ENCODE measurements at regions not wholly inside any gene's neighbourhood (a gene's known extent, or its start where the extent isn't known, plus 50 kb on each side); places are given as distances from the start of the nearest gene placed in this dataset.

DNA sequence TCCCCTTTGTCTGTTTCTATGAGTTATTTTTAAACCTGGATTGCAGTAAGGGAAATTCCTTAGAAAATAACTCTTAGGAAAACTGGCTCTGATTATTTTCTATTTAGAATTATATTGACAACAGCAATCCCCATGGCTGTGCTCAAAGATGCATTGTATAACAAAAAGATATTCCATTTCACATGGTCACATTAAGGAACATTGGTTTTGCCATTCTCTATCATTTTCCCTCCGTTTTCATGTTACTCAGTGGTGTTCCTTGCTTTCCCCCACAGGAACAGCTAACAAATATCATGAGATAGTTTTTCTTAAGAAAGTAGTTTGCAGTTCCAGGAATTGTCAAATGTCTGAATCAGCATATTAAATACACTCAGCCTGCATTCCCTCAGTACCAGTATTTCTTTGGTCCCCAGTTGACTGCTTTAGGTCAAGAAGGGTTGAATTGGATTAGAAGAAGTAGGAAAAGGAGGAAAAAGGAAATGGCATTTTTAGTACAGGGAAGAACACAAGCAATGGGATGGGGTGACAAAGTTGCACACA is 436.7 kb downstream of the TNS3 start:
- no peak for DNase-seq

DNA sequence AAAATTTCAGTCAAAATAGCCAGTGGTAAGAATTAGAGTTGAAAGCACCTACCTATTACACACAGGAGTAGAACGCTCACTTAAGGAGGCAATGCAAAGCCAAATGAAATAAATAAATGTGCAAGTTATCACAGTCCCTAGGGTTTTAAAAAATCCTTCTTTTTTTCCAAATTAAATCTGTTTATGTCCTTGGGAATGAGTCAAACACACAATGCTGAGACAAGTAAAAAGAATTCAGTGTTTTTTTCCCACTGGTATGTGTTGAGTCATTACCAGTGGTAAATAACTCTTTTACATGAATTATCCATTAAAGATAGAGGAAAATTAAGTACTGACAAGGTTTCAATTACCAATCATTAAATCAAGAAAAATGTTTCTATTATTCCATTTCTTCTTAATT is 438.6 kb downstream of the TNS3 start:
- no peak for DNase-seq

DNA sequence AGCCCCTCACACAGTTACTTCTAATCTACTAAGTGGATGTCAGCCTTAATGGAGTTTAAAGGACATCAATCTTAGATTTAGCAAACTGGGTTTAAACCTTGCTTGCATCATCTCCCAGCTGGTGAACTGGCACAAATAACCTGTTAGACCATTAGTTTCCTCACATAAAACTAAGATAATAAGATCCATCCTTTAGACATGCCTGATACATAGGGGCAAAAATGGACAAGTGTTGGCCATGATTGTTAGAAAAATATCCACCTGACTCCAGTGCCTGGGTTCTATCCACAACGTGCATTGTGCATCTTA is 439.1 kb downstream of the TNS3 start:
- DNase-seq: no peak

DNA sequence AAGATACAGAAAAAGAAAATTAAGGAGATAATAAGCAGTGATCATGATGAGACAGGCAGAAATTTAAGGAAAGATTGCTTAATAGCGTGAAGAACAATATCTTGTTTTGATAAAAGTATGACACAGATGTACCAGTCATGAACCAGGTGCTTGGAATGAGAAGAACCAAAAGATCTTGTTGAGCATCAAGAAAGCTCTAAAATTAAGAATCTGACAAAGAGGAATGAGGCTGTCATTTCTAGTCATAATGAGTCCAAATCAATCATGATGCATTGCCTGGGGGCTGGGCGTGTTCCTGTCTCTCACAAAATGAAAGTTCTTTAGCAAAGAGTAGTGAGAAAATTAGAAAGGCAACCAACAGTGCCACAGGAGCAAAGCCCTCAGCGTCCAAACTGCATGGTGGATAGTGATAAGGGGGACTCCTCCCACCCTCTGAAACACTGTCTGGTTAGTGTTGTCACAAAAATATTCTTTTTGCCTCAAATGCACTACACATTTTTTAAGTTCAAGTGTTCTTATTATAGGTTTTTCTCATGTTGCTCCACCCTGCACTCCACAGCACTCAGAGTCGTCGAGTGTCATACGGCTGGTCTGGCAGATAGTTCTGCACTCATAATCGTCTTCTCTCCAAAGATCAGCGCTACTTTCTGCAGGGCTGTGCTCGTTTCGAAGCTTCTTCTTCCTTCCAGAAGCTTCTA is 439.6 kb downstream of the TNS3 start:
- no peak for DNase-seq

DNA sequence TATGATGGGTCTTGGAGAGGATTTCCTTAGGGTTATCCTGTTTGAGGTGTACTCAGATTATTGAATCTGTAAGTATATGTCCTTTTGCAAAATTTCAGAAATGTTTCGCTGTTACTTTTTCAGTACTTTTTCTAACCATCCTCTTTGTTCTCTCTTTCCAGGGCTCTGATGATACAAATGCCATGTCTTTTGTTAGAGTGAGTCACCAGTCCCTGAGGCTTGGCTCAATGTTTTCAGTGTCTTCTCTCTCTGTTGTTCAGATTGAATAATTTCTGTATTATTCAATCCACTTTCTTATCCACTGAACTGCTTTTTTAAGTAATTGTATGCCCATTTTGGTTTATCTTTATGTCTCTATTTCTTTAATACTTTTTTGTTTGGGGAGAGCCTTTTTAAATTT is 449.4 kb downstream of the TNS3 start:
- no peak for DNase-seq

DNA sequence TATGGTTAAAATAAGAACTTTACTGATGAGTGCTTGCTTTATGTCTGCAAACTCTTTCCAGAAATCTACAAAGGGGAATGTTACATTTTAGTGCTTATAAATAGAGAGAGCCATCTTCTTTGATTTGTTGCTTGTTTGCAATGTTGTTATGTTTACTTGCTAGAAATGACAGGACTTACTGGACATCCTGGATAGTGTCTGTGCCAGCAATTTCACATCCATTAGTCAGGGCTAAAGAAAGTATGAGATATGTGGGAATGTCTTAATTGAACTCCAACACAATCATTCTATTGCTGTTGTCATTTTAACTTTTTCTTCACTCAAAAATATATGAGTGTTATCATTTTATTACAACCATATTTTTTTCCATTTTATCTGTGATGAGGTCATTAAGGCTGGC is 453.2 kb downstream of the TNS3 start:
- DNase-seq: no peak

DNA sequence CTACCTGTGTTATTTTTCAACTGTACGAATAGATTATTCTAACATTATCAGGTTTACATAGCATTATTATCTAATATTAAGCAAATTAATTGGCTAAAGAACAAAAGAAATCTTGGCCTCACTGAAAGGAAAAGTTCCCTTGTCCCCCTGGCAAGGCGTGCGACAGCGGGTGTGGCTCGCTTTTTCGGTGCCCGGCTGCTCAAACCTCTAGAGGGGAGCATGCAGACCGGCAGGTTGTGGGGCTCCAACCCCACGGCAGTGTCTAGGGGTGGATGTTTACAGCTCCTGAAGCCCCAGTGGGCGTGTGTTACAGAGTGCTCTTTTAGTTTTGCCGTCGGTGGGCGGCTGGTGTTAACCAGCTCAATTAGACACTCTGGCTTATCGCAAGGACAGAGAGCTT is 456.4 kb downstream of the TNS3 start:
- no peak for DNase-seq

DNA sequence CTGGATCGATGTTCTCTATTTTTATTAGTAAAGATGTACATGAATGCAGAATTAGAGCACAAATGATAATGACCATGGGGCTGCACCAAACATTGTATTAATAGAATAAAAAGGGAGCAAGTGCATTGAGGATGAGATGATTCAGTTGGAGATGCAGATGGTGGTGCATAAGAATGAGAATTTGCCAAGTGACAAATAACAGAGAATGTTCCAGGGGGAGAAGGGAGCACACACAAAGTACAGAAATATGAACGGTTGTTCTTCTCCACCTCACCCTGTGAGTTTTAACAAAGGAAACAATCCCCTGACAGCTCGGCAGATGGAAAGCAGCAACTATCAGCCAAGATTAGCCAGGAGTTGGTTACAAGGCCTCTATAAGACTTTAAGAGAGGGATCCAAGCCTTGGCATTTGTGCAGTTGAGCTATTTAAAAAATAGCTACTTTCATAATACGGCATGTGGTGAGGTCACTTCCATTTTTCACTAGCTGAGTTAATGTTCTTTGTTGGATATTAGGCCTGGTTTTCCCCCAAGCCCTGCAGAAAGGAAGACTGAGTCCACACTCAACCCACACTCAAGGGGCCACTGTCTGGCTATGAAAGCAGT is 462.5 kb downstream of the TNS3 start:
- no peak for DNase-seq

DNA sequence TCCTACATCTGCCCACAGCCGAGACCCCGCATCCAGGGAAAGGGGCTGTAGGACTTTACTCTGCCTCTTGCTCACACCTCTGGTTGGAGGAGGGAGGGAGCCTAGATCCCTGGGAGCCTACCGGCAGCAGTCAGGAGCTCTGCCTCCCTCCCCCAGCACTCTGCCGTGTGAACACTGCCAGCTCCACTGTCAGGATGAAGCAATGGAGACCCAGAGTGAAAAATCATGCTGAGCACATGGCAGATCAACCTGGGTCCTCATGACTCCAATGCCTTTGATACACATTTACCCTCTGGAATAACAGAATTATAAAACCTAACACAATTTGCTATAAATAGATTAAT is 477.7 kb downstream of the TNS3 start:
- DNase-seq: no peak

DNA sequence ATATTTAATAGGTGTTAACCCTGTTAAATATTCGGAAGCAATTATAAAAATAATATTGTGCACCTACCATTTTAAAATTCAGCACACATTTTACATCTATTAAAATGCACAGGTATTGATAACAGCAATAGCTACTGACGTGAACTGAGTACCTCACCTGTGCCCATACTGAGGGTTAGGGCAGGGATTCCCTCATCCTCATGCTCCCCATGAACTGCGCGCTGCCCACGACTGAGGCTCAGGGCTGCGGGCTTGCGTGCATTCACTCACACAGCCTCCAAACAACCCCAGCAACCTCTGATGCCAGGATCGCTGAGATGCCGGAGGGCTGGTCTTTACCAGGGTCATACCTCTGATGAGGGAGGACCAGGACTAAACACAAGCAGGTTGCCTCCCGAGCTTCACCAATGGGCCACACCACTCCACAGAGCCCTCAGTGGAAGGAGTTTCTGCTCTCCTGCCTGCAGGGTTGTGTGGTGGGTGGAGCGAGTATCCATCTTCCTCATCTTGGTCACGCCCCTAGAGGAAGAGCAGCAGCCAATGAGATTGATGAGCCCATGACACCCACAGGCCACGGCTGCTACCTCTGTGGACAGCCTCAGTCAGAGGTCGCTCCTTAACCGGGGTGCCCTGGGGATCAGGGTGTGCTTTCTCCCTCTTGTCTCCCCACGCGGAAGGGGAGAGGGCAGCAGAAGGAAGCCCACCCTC is 478.3 kb downstream of the TNS3 start:
- DNase-seq: no peak

DNA sequence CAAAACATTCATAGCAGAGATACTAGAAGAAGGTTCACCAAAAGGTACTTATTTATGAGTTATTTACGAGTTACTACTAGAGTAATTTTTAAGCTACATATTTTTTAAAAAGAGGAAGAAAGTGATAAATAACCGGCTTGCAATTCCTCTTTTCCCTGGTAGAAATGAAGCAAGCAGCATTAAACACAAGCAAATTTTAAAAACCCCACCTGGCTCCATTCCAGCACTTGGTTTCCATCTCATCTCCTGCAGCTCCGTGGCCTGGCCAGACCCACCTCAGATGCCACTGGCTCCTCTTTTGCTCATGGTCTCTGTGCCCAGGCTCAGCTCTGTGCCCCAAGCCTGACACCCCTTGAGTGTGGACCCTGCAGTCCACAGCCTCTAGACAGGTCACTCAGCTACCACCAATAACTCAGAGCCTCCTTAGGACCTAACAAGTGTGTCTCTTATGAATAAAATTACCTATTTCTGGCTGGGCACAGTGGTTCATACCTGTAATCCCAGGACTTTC is 479.5 kb downstream of the TNS3 start:
- DNase-seq: no peak

DNA sequence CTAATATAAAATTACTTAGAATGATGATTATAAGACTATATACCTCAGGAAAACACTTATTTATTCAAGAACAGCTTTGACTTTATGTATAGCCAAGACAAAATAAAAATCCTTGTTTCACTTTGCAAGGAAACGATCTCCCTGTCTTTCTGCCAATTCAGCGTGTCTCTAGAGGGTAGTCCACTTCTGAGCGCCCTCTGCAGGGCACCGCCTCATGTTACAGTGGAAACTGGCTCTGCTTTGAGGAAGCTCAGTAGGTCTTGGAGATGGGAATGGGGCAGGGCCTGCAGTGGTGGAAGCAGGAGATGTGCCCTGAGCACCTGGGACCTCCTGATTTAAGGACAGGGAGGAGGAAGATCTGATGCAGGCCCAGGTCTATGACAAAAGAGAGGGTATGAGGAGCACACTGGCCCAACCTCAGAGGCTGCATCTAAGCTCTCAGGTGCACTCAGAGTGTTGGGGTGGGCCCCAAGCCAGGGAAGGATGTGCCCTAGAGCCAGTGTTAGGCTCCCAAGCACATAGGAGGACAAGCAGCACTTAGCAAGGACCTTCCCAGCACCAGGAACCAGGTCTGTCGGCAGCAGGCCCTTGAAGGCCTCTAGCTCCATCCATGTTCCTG is 481.0 kb downstream of the TNS3 start:
- DNase-seq: no peak

DNA sequence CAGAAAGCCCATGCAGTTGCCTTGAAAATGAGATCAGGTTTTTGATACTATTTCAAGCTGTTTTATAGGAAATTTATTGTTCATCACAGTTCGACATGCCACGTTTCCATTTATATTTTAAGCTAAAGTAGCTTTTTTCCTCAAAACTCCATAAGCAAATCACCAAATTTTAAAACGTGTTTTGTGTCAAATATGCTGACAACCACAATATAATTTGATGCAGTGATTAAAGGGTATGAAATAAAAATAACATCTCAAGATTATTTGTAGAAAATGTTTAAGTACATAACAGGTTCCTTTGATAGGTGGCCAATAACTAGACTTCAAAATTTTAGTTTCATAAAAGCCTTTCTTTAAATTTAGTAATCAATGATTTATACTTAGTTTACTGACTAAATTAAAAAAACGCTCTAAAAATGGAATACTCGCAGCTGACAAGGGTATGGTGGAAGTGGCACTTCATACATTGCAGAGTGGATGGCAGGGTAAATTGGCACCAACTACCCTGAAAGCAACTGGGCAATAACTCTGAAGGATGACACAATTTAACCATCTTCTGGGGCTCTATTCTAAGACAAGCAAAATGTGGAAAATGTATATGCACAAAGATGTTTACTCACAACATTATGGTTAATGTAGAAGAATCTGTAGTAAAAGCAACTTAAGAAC is 481.6 kb downstream of the TNS3 start:
- no peak for DNase-seq

DNA sequence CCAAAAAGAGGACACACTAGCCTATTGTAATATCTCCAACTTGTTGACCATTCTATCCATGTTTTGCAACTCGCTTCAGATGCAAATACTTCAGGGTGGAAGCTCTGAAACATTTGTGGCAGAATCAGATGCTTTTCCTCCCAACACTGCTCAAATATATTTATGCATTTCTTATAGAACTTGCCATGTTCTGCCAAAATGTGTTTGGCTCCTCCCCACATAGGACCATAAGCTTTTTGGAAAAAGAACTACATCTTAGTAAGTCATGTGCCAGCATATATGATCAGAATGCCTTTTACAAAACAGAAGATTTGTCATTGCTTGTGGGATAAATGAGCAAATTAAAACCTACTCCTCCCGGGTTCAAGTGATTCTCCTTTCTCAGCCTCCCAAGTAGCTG is 484.5 kb downstream of the TNS3 start:
- DNase-seq: no peak

DNA sequence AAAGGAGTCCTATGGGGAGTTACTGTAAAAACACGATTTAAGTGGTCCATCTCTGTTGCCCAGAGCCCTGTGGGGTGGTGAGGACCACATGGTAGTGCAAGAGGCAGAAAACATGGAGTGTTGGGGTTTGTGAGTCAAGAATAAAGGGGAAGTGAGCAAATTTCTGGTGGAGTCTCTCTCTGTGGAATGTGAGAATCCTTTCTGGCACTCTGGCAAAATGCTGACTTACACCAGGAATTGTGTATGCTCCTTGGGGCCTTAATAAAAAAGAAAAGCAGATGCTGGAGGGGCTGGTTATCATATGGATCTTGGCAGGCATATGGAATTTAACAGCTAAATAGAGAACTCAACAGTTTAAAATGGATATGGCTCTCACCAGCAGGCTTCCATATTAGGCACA is 486.0 kb downstream of the TNS3 start:
- DNase-seq: peak; percentile 50

DNA sequence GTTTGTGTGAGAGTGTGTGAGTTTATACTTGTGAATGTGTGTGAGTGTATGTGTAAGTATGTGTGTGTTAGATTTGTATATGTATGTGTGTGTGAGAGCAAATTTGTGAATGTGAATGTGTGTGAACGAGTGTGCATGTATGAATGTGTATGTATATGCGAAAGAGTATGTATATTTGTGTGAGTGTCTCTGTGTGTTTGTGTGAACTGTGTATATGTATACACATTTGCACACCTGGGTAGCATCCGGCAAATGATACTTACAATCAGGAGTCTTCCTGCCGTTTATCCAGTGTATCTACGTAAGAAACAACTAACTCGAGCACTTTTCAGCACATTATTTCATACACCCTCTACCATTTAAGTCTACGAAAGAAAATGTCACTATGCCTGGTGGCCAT is 487.4 kb downstream of the TNS3 start:
- DNase-seq: no peak

DNA sequence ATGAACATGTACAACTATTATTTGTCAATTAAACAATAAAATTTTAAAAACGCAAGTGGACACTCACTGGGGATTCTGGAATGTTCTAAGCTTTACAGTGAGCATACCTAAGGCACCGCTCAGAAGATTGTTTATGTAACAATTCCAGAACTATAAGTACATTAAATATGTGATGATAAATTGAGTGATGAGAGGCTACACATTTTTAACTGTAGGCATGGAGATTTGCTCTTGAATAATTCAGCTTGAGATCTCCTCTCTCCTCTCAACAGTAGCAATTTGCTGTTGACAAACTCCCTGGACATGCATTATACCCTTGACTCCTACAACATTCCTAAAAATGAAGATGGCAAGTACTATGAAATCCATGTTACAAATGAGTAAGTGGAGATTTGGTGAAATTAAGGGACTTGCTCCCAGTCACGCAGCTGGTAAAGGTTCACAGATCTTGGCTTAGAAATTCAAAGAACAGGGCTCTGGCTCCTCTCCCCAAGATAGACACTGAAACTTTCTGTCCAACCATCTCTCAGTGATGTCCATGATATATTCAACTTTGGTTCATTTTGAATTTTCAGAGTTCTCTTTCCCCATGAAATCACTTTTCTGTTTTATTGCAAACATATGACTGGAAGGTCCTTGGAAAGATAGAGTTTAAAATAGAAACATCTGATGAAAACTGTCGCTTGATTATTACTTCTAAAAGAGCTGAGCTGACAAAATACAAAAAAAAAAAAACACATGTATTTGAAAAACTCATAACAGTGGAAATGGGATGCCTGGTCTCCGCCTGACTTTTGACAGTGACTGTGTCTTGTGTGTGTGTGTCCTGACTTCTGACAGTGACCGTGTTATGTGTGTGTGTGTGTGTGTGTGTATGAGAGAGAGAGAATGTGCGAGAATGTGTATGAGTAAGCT is 488.3 kb downstream of the TNS3 start:
- peak; percentile 22 for DNase-seq

DNA sequence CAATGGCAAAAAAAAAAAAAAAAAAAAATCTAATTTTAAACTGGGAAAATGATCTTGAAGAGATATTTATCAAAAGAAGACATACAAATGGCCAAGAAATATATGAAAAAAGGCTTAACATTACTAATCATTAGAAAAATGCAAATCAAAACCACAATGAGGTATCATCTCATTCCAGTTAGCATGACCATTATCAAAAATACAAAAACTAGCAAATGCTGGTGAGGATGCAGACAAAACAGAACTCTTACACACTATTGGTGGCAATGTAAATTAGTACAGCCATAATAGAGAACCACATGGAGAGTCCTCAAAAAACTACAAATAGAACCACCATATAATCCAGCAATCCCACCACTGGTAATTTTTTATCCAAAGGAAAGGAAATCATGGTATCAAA is 489.6 kb downstream of the TNS3 start:
- no peak for DNase-seq

DNA sequence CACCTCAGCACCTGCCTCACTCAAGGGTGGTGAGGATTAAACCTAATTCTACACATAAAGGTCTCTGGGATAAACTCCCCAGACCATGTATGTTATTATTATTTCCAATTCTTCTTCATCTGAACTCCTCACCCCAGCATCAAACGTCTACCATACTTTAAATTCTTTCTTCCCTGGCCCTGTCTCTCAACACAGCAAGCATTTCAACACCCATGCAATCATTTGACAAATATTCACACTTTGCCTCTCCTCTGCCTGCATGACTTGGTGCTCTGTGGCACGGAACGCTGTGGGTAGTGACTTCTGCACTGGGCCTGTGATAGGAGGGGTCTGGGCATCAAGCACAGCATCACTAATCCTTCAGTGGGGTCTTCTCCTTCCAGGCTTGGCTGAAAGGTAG is 490.8 kb downstream of the TNS3 start:
- no peak for DNase-seq

DNA sequence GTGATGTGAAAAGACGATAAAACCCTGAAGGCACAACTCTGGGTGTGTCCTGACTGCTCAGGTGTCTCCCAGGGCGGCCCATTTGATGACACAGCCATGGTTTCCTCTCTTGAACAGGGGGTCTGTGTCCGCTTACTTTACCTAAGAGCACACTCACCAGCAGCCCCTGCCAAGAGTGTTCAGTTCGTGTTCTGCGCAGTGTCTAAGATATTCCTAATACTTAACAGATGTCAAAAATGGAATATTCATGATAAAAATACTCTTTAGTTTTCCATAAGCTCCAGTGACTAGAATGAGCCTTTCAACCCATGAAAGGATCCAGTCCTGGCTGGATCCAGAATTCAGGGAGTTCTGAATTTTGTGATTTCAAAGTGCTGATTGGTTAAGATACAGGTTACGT is 492.4 kb downstream of the TNS3 start:
- DNase-seq: no peak

DNA sequence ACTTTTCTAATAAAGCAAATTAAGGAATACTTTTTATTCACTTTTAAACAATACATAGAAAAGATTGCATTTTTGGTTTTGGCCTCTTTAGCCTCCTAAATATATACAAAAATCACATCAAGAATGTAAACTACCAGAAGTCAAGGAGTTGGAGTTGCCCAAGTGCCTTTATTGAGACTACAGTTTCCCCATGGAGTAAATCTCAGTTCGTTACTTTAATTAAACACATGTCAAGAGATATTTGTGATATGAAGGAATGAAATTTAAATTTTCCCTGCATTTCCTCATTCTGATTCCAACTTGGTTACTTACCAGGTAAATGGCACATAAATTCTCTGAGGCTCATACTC is 492.9 kb downstream of the TNS3 start:
- no peak for DNase-seq
